ENCODE measurements at regions not wholly inside any gene's neighbourhood (a gene's known extent, or its start where the extent isn't known, plus 50 kb on each side); places are given as distances from the start of the nearest gene placed in this dataset.

DNA sequence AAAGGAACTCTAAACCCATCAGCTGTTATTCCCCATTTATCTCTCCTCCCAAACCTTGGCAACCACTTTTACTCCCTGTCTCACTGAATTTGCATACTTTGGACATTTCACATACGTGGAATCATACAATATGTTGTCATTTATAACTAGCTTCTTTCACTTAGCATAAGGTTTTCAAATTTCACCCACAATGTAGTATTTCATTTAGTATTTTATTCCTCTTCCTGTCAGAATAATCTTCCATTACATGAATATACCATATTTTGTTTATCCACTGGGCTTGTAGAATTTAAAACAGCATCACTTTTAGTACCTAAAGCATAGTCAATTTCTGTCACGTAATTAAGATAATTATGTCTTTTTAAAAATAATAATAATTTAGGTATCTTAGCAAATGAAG is 55.5 kb upstream of the POU2F1 start:
- Histone ChIP-seq H3K27ac (no peak overlapping the region), H3K36me3 (ENCODE audit: insufficient read depth in 1 of 2, low read depth in 1 of 2) (no peaks in the 10 kb centered on the region), H3K4me3 (no peak overlapping the region), H3K27me3 (ENCODE audit: insufficient read depth in 3 of 3, low read length in 2 of 3) (no peaks in the 10 kb centered on the region), H3K9me3 (no peaks in the 10 kb centered on the region), H3K4me1 (no peaks in the 10 kb centered on the region)
- WGBS, 3 donors: 85 to 90% (median 89%) methylated on average over 2 of the region's 2 CpGs
- ATAC-seq (no peak), DNase-seq (no peak)
- intact Hi-C loops (cut with DNase I): no loop called here
- TF ChIP-seq, protein P1, sequence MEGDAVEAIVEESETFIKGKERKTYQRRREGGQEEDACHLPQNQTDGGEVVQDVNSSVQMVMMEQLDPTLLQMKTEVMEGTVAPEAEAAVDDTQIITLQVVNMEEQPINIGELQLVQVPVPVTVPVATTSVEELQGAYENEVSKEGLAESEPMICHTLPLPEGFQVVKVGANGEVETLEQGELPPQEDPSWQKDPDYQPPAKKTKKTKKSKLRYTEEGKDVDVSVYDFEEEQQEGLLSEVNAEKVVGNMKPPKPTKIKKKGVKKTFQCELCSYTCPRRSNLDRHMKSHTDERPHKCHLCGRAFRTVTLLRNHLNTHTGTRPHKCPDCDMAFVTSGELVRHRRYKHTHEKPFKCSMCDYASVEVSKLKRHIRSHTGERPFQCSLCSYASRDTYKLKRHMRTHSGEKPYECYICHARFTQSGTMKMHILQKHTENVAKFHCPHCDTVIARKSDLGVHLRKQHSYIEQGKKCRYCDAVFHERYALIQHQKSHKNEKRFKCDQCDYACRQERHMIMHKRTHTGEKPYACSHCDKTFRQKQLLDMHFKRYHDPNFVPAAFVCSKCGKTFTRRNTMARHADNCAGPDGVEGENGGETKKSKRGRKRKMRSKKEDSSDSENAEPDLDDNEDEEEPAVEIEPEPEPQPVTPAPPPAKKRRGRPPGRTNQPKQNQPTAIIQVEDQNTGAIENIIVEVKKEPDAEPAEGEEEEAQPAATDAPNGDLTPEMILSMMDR (IDR thresholded peaks at IDR 0.05): no peak

DNA sequence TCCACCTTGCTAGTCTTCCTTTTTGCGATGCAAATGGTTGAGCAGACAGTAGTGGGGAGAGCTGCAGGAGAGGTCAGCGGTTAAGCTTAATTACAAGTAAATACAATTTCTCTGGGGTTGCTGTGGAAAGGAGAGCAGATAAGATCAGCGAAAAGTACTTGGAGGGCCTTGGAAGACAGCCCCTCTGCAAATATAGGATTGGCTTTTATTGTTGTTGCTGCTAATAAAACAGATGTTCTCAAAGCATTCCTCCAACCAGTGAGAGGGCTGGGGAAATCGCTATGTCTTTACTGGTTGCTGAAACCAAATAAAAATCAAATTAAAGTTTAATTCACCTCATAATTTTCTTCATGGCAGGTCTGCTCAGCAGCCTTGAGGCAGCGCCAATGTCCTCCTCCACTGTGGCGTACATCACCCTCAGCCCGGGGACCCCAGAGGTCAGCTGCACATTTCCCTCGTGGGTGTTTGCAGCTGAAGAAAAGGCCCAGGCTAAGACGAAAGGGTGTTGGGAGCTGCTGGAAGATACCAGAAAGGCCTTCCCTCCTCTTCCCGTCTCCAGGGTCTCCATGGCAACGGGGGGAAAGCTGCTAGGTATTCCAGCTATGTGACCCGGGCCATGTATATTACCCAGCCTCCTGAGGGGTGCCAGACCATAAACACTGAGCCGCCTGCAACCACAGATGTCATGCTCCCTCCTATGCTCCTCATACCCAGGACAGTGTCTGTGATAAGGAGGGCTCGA is 54.6 kb upstream of the POU2F1 start:
- Histone ChIP-seq H3K36me3 (ENCODE audit: insufficient read depth in 1 of 2, low read depth in 1 of 2) (no peaks in the 10 kb centered on the region), H3K9me3 (no peaks in the 10 kb centered on the region), H3K27ac (no peak overlapping the region), H3K4me1 (no peaks in the 10 kb centered on the region), H3K27me3 (ENCODE audit: insufficient read depth in 3 of 3, low read length in 2 of 3) (no peaks in the 10 kb centered on the region), H3K4me3 (no peak overlapping the region)
- DNase-seq (no peak), ATAC-seq (no peak)
- WGBS, 3 donors: 36 to 47% (median 41%) methylated on average over 14 of the region's 14 CpGs
- intact Hi-C loops (cut with DNase I): no loop called here
- TF ChIP-seq, protein P1 (IDR thresholded peaks at IDR 0.05): no peak

DNA sequence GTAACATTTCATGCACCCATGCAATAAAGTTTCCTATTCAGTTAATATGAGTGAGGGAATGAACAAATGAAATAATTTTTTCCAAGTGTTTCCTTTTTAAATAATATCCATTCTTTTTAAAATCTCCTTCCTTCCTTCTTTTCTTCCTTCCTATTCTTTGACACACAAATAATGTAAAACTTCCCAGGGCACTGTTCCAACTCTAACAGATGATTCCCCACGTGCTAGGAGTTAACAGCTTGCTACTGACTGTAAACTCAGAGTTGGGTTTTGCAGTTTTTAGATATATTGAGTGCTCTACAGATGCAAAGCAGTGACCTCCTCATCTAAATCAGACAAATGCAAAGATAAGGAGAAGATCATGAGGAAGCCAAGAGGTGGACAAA is 54.0 kb upstream of the POU2F1 start:
- ATAC-seq (no peak), DNase-seq (no peak)
- TF ChIP-seq, protein P1 (IDR thresholded peaks at IDR 0.05): no peak
- Histone ChIP-seq H3K4me1 (no peaks in the 10 kb centered on the region), H3K27ac (no peak overlapping the region), H3K4me3 (no peak overlapping the region), H3K9me3 (no peaks in the 10 kb centered on the region), H3K27me3 (ENCODE audit: insufficient read depth in 3 of 3, low read length in 2 of 3) (no peaks in the 10 kb centered on the region), H3K36me3 (ENCODE audit: insufficient read depth in 1 of 2, low read depth in 1 of 2) (no peaks in the 10 kb centered on the region)
- intact Hi-C loops (cut with DNase I): no loop called here
- WGBS, 3 donors: 11 to 21% (median 11%) methylated on average over 1 of the region's 1 CpG

DNA sequence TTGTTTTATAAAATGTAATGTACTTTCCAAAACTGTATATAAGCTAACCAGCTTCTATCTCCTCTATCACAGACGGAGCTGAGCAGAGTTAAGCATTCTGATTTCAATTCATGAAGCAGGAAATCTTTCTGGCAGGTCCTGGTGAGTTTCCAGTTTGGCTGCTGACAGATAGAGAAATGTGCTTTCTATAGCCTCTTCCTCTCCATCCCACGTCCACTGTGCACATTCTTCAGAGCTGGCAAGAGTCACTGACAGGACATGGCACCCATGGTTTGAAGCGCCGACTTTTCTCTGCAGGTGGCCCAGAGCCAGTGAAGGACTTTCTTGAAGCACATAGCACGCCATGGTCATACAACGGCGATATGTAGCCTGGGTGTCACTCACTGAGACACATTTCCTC is 52.3 kb upstream of the POU2F1 start:
- TF ChIP-seq, protein P1 (IDR thresholded peaks at IDR 0.05): no peak
- no peak for DNase-seq
- intact Hi-C loops (cut with DNase I): no loop called here

GRCh38 chr1:167169642-167170041 is 51.0 kb upstream of the POU2F1 start:
- no peak overlapping the region for H3K27ac ChIP-seq
- H3K4me1 ChIP-seq: no peaks in the 10 kb centered on the region
- DNase-seq (no peak), ATAC-seq (no peak)
- H3K9me3 ChIP-seq: no peaks in the 10 kb centered on the region
- no peaks in the 10 kb centered on the region for H3K27me3 ChIP-seq (ENCODE audit: insufficient read depth in 3 of 3, low read length in 2 of 3)
- H3K36me3 ChIP-seq (ENCODE audit: insufficient read depth in 1 of 2, low read depth in 1 of 2): no peaks in the 10 kb centered on the region
- WGBS, 3 donors: 86 to 95% (median 90%) methylated on average over 2 of the region's 2 CpGs
- intact Hi-C loops (cut with DNase I): no loop called here
- H3K4me3 ChIP-seq: no peak overlapping the region
- TF ChIP-seq, protein P1 (IDR thresholded peaks at IDR 0.05): no peak

More for the DNA sequence above, 52.3 kb upstream of the POU2F1 start:
- no peak for ATAC-seq
- H3K9me3 ChIP-seq: no peaks in the 10 kb centered on the region
- H3K4me3 ChIP-seq: no peak overlapping the region
- H3K36me3 ChIP-seq (ENCODE audit: insufficient read depth in 1 of 2, low read depth in 1 of 2): no peaks in the 10 kb centered on the region
- WGBS, 3 donors: 41 to 46% (median 41%) methylated on average over 7 of the region's 7 CpGs
- H3K27me3 ChIP-seq (ENCODE audit: insufficient read depth in 3 of 3, low read length in 2 of 3): no peaks in the 10 kb centered on the region
- no peak overlapping the region for H3K27ac ChIP-seq
- no peaks in the 10 kb centered on the region for H3K4me1 ChIP-seq
